OCI-LY1 (cell line): ENCODE measurements at regions not wholly inside any gene's neighbourhood (a gene's known extent, or its start where the extent isn't known, plus 50 kb on each side); places are given as distances from the start of the nearest gene placed in this dataset.
"Not testable (repeated sequence)": the region's sequence is repeated elsewhere in the genome, so short reads cannot be mapped to it uniquely, and the experiment has no call there.

Source experiments
- H2AFZ ChIP-seq: fragments of 200-600 bp; sonication (generic), shearing (Covaris generic); 2 replicates; pipeline ENCODE4 v1.6.0; 2014; ENCODE audit warnings: antibody characterized with exemption, mild to moderate bottlenecking, low read length
- H3F3A ChIP-seq: fragments of 200-600 bp; sonication (generic), shearing (Covaris generic); 2 replicates; pipeline ENCODE4 v1.6.0; 2014; ENCODE audit warnings: mild to moderate bottlenecking, antibody characterized with exemption, low read length, moderate library complexity; ENCODE audit not compliant: insufficient read depth
- H3K27ac ChIP-seq: fragments of 200-600 bp; sonication (generic); 2 replicates; pipeline ENCODE4 v1.5.1; 2014; ENCODE audit warnings: low read length, mixed run types, mild to moderate bottlenecking, low read depth; ENCODE audit not compliant: poor library complexity, severe bottlenecking
- H3K27me3 ChIP-seq: fragments of 200-600 bp; sonication (generic); 2 replicates; pipeline ENCODE4 v1.6.0; 2014; ENCODE audit warnings: antibody characterized with exemption, mild to moderate bottlenecking, low read length, moderate library complexity; ENCODE audit not compliant: insufficient read depth
- H3K36me3 ChIP-seq: fragments of 200-600 bp; sonication (generic); 2 replicates; pipeline ENCODE4 v1.6.1; 2014; ENCODE audit warnings: mild to moderate bottlenecking, antibody characterized with exemption, low read length, moderate library complexity, mixed read lengths; ENCODE audit not compliant: insufficient read depth
- H3K4me1 ChIP-seq: fragments of 200-600 bp; sonication (generic); 2 replicates; pipeline ENCODE4 v1.5.1; 2014; ENCODE audit warnings: mild to moderate bottlenecking, low read length, moderate library complexity; ENCODE audit not compliant: insufficient read depth, severe bottlenecking
- H3K4me2 ChIP-seq: fragments of 200-600 bp; sonication (generic), shearing (Covaris generic); 2 replicates; pipeline ENCODE4 v1.6.1; 2014; ENCODE audit warnings: low read length
- H3K4me3 ChIP-seq: fragments of 200-600 bp; sonication (generic); 2 replicates; pipeline ENCODE4 v1.5.1; 2014; ENCODE audit warnings: low read length, low read depth, mild to moderate bottlenecking, mixed read lengths; ENCODE audit not compliant: poor library complexity, severe bottlenecking
- H3K79me2 ChIP-seq: fragments of 200-600 bp; shearing (Covaris generic); 2 replicates; pipeline ENCODE4 v1.6.1; 2016; ENCODE audit warnings: mixed run types, low read length, mixed read lengths; ENCODE audit not compliant: insufficient read depth
- H3K9ac ChIP-seq: fragments of 200-600 bp; sonication (generic), shearing (Covaris generic); 2 replicates; pipeline ENCODE4 v1.6.1; 2014; ENCODE audit warnings: mild to moderate bottlenecking, low read length, mixed read lengths
- H3K9me2 ChIP-seq: fragments of 200-600 bp; sonication (generic), shearing (Covaris generic); 2 replicates; pipeline ENCODE4 v1.6.1; 2014; ENCODE audit warnings: low read depth, mild to moderate bottlenecking, low read length, mixed read lengths
- H3K9me3 ChIP-seq: fragments of 200-600 bp; shearing (Covaris generic); 2 replicates; pipeline ENCODE4 v1.6.1; 2014; ENCODE audit warnings: low read length, mixed read lengths
- H4K20me1 ChIP-seq: fragments of 200-600 bp; sonication (generic), shearing (Covaris generic); 2 replicates; pipeline ENCODE4 v1.6.0; 2016; ENCODE audit warnings: mild to moderate bottlenecking, low read length; ENCODE audit not compliant: insufficient read depth

GRCh38 chr6:57904356-57904755 lies 586.9 kb downstream of the PRIM2 start:
- not testable (repeated sequence) for H3K27me3 ChIP-seq, H3K9ac ChIP-seq, H3K4me1 ChIP-seq, H3K27ac ChIP-seq, H3K36me3 ChIP-seq, H3K4me3 ChIP-seq, H3K79me2 ChIP-seq, H3K9me3 ChIP-seq, H3F3A ChIP-seq, H4K20me1 ChIP-seq, H2AFZ ChIP-seq, H3K4me2 ChIP-seq, H3K9me2 ChIP-seq

DNA sequence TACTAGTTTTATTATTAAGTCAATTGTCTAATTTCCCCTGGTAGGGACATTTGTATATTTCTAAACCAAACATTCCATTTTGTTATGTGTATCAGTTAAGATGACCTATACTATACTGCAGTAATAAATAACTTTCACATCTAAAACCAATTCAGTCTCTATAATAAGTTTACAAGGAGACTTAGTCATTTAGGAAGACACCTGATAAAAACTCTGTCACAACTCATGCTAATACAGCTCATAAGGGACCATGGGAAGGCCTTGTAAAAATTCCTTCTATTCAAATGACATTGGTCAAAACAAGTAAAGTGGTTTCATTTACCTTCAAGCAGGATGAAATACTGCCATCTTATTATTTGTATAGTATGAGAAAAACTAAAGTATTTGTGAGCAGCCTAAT lies 597.9 kb downstream of the PRIM2 start:
- not testable (repeated sequence) for H2AFZ ChIP-seq, H3K36me3 ChIP-seq, H3K4me3 ChIP-seq, H3K27ac ChIP-seq, H3K9me3 ChIP-seq, H3K9me2 ChIP-seq, H3K79me2 ChIP-seq, H3K4me1 ChIP-seq, H3K27me3 ChIP-seq, H3F3A ChIP-seq, H3K9ac ChIP-seq, H4K20me1 ChIP-seq, H3K4me2 ChIP-seq

GRCh38 chr6:57942966-57943365 lies 625.5 kb downstream of the PRIM2 start:
- H3K9ac ChIP-seq, H3F3A ChIP-seq, H3K79me2 ChIP-seq, H3K9me3 ChIP-seq, H3K9me2 ChIP-seq, H2AFZ ChIP-seq, H3K4me1 ChIP-seq, H3K27me3 ChIP-seq, H3K27ac ChIP-seq, H3K4me3 ChIP-seq, H4K20me1 ChIP-seq, H3K36me3 ChIP-seq, H3K4me2 ChIP-seq: not testable (repeated sequence)

- H3K9ac ChIP-seq, H2AFZ ChIP-seq, H3K4me2 ChIP-seq, H3K9me2 ChIP-seq, H3K27me3 ChIP-seq, H3K36me3 ChIP-seq, H3K79me2 ChIP-seq, H4K20me1 ChIP-seq, H3K27ac ChIP-seq, H3K9me3 ChIP-seq, H3K4me3 ChIP-seq, H3K4me1 ChIP-seq, H3F3A ChIP-seq: not testable (repeated sequence)
Measured at GRCh38 chr6:57946084-57946768, 628.8 kb downstream of the PRIM2 start.

DNA sequence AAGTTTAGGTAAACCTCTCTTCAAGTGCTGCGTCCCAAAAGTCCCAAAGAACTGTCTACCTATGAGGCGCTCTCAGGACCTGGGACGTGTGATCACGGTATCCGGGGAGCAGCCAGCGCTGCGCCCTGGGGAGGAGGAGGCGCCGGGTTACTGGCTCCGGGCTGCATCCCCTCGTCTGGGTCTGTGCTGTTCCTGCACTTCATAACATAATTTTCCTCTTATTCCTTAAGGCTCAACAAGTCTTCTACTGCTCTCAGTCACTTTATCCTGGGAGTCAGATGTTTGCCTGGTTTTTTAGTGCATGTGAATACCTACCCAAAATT lies 629.3 kb downstream of the PRIM2 start:
- not testable (repeated sequence) for H3K79me2 ChIP-seq, H3F3A ChIP-seq, H3K9ac ChIP-seq, H3K27ac ChIP-seq, H4K20me1 ChIP-seq, H3K4me2 ChIP-seq, H3K27me3 ChIP-seq, H3K9me3 ChIP-seq, H2AFZ ChIP-seq, H3K4me3 ChIP-seq, H3K36me3 ChIP-seq, H3K4me1 ChIP-seq, H3K9me2 ChIP-seq

DNA sequence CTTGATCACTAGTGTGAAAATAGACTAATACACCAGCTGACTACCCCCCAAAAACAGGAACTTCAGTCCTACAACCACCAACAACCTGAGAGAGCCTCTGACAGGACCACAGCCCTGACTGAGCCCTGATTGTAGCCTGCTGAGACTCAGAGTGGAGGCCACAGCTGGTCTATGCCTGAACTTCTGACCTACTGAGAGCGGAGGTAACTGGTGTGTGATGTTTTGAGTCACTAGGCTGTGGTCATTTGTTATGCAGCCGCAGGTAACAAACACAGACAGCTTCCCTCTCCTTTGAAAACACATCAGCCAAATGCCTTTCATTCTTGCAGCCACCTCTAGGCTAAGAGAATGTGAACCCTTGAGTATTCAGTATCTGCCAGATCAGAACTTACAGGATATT lies 631.1 kb downstream of the PRIM2 start:
- H3K9me3 ChIP-seq, H3K27me3 ChIP-seq, H3F3A ChIP-seq: not testable (repeated sequence)

GRCh38 chr6:57950430-57950829 lies 633.0 kb downstream of the PRIM2 start:
- H3F3A ChIP-seq, H2AFZ ChIP-seq, H3K4me1 ChIP-seq, H3K27ac ChIP-seq, H3K9me3 ChIP-seq, H3K36me3 ChIP-seq, H3K27me3 ChIP-seq, H4K20me1 ChIP-seq, H3K4me2 ChIP-seq, H3K9me2 ChIP-seq, H3K79me2 ChIP-seq, H3K9ac ChIP-seq, H3K4me3 ChIP-seq: not testable (repeated sequence)

More for the DNA sequence above, 631.1 kb downstream of the PRIM2 start:
- H3K4me1 ChIP-seq, H3K9ac ChIP-seq, H3K4me2 ChIP-seq, H3K36me3 ChIP-seq, H4K20me1 ChIP-seq, H3K9me2 ChIP-seq, H3K4me3 ChIP-seq, H3K27ac ChIP-seq, H2AFZ ChIP-seq, H3K79me2 ChIP-seq: not testable (repeated sequence)

- H3K4me1 ChIP-seq, H3K36me3 ChIP-seq, H3K9ac ChIP-seq, H3K9me3 ChIP-seq, H3K4me3 ChIP-seq, H3K27me3 ChIP-seq, H3K4me2 ChIP-seq, H3K9me2 ChIP-seq, H2AFZ ChIP-seq, H3F3A ChIP-seq, H3K27ac ChIP-seq, H4K20me1 ChIP-seq, H3K79me2 ChIP-seq: not testable (repeated sequence)
Measured at GRCh38 chr6:57966757-57967156, 649.3 kb downstream of the PRIM2 start.
